SU-DHL-6 (cell line): ENCODE measurements at regions not wholly inside any gene's neighbourhood (a gene's known extent, or its start where the extent isn't known, plus 50 kb on each side); places are given as distances from the start of the nearest gene placed in this dataset.

Experiments
- CTCF ChIP-seq: fragments of 200-600 bp; sonication (generic); IDR thresholded peaks from one replicate; pipeline ENCODE4 v1.5.1; 2017; ENCODE audit warnings: antibody characterized with exemption, mild to moderate bottlenecking, low read length, moderate library complexity; ENCODE audit not compliant: insufficient read depth, poor library complexity, severe bottlenecking
- EZH2phosphoT487 ChIP-seq: fragments of 200-600 bp; sonication (generic), shearing (Covaris generic); conservative IDR thresholded peaks from 2 replicates; pipeline ENCODE4 v1.6.1; 2018; ENCODE audit warnings: mild to moderate bottlenecking, antibody characterized with exemption, low read length, moderate library complexity, mixed read lengths

DNA sequence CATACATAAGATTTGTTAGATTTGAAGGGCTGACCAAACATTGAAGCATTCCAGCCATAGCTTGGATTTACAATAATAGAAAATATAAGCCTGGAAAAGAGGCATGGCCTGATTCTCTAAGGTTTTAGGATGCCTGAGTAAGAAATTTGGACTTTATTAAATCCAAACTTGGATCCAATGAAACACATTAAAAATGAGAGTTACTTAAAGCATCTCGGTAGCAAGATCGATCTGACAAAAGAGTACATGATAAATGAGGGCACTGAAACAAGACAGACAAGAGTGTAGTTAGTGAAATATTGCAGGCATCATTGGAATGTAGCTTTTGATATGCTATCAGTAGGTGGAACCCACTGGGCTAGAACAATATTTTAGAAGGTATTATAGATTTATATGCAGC lies 855.7 kb upstream of the DPPA4 start:
- no peak for TF ChIP-seq CTCF
- TF ChIP-seq EZH2phosphoT487: no peak
